ENCODE measurements at regions not wholly inside any gene's neighbourhood (a gene's known extent, or its start where the extent isn't known, plus 50 kb on each side); places are given as distances from the start of the nearest gene placed in this dataset.

- no peak for DNase-seq
Measured at GRCh38 chr11:134683860-134684259, 271.8 kb upstream of the B3GAT1 start.

- DNase-seq = no peak
Measured at GRCh38 chr11:134682577-134682976, 270.5 kb upstream of the B3GAT1 start.

GRCh38 chr11:134679592-134679991, 267.6 kb upstream of the B3GAT1 start:
- DNase-seq = no peak

- no peak for DNase-seq
Measured at GRCh38 chr11:134678744-134679143, 266.7 kb upstream of the B3GAT1 start.

GRCh38 chr11:134677891-134678551, 266.0 kb upstream of the B3GAT1 start:
- no peak for DNase-seq

- DNase-seq = no peak
Measured at GRCh38 chr11:134677397-134677822, 265.4 kb upstream of the B3GAT1 start.

- no peak for DNase-seq
Measured at GRCh38 chr11:134676516-134677287, 264.7 kb upstream of the B3GAT1 start.

- DNase-seq = no peak
Measured at GRCh38 chr11:134675983-134676382, 263.9 kb upstream of the B3GAT1 start.

GRCh38 chr11:134674974-134675373, 262.9 kb upstream of the B3GAT1 start:
- no peak for DNase-seq

GRCh38 chr11:134670961-134671370, 258.9 kb upstream of the B3GAT1 start:
- DNase-seq = no peak

GRCh38 chr11:134670247-134670782, 258.3 kb upstream of the B3GAT1 start:
- no peak for DNase-seq

- DNase-seq = no peak
Measured at GRCh38 chr11:134669796-134670195, 257.8 kb upstream of the B3GAT1 start.

GRCh38 chr11:134668796-134669195, 256.8 kb upstream of the B3GAT1 start:
- DNase-seq = no peak

GRCh38 chr11:134668076-134668475, 256.0 kb upstream of the B3GAT1 start:
- DNase-seq = no peak

- no peak for DNase-seq
Measured at GRCh38 chr11:134667505-134667904, 255.5 kb upstream of the B3GAT1 start.

GRCh38 chr11:134667175-134667500, 255.1 kb upstream of the B3GAT1 start:
- no peak for DNase-seq

- DNase-seq = no peak
Measured at GRCh38 chr11:134666273-134667174, 254.5 kb upstream of the B3GAT1 start.

- DNase-seq = no peak
Measured at GRCh38 chr11:134665571-134666270, 253.7 kb upstream of the B3GAT1 start.

- DNase-seq = no peak
Measured at GRCh38 chr11:134665188-134665535, 253.1 kb upstream of the B3GAT1 start.

GRCh38 chr11:134664447-134665187, 252.6 kb upstream of the B3GAT1 start:
- no peak for DNase-seq

- DNase-seq = no peak
Measured at GRCh38 chr11:134663506-134664313, 251.7 kb upstream of the B3GAT1 start.

Measured in suppressor macrophage (primary cell).